ENCODE measurements at regions not wholly inside any gene's neighbourhood (a gene's known extent, or its start where the extent isn't known, plus 50 kb on each side); places are given as distances from the start of the nearest gene placed in this dataset.

DNA sequence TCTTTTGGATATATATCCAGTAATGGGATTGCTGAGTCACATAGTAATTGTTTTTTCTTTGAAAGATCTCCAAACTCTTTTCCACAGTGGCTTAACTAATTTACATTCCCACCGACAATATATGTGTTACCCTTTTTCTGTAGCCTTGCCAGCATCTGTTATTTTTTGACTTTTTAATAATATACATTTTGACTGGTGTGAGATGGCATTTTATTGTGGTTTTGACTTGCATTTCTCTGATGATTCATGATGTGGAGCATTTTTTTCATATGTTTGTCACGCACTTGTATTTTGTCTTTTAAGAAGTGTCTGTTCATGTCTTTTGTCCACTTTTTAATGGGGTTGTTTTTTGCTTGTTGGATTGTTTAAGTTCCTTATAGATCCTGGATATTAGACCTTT, 58.9 kb upstream of the OPRM1 start:
- no TSS peak for BruUV-seq (replicated peaks)
- H3K18ac ChIP-seq (ENCODE audit: low read depth, low read length): no peak overlapping the region
- no peaks in the 10 kb centered on the region for H3K27me3 ChIP-seq (ENCODE audit: control insufficient read depth, insufficient read depth, low read length)
- no peak overlapping the region for H3K4me2 ChIP-seq (ENCODE audit: low read depth, low read length)
- H3K56ac ChIP-seq (ENCODE audit: extremely low read depth, insufficient read depth, low read length): no peak overlapping the region
- no peaks in the 10 kb centered on the region for H3K36me3 ChIP-seq (ENCODE audit: control insufficient read depth, insufficient read depth, low read length)
- no peak overlapping the region for H2AFZ ChIP-seq (replicated peaks; ENCODE audit: low read length, poor library complexity)
- no peaks in the 10 kb centered on the region for H3K9me1 ChIP-seq (ENCODE audit: insufficient read depth, low read length)
- intact Hi-C loops (cut with micrococcal nuclease): no loop called here
- H3K14ac ChIP-seq (replicated peaks; ENCODE audit: low read depth, low read length): no peak overlapping the region
- H3K9me3 ChIP-seq (ENCODE audit: control insufficient read depth, insufficient read depth, low read length): peaks cover 3% of the 10 kb centered on the region
- no peak overlapping the region for H2BK5ac ChIP-seq (ENCODE audit: low read depth, low read length, poor library complexity, severe bottlenecking)
- no peak overlapping the region for H3K9ac ChIP-seq (ENCODE audit: low read depth, low read length)
- H3K79me1 ChIP-seq (ENCODE audit: low read depth in 1 of 2, low read length in 2 of 2): no peaks in the 10 kb centered on the region
- POLR2A ChIA-PET (ENCODE audit: unreplicated experiment): no interaction called here
- CTCF ChIA-PET: no interaction called here
- H4K8ac ChIP-seq (ENCODE audit: low read depth in 2 of 2, low read length in 2 of 2): no peak overlapping the region
- ATAC-seq (ENCODE audit: low read depth) (no peak), DNase-seq (no peak)
- H3K23ac ChIP-seq (ENCODE audit: low read depth, low read length): no peak overlapping the region
- H4K91ac ChIP-seq (ENCODE audit: insufficient read depth, low read depth, low read length): no peak overlapping the region
- H2BK15ac ChIP-seq (ENCODE audit: low read depth, low read length): no peak overlapping the region
- no peak overlapping the region for H2AK9ac ChIP-seq (replicated peaks; ENCODE audit: low read depth, low read length, poor library complexity)
- H3K4me1 ChIP-seq (ENCODE audit: control insufficient read depth, insufficient read depth, low read length): no peaks in the 10 kb centered on the region
- no peak overlapping the region for H3K4ac ChIP-seq (ENCODE audit: low read depth, low read length)
- dilution Hi-C loops (cut with HindIII; ENCODE audit: low sequenced_read_pairs, unreplicated experiment): no loop called here
- in situ Hi-C loops (cut with MboI; ENCODE audit: low sequenced_read_pairs): no loop called here
- TF ChIP-seq MAFK (IDR thresholded peaks at IDR 0.05; ENCODE audit: low read depth, low read length) (no peak), RFX5 (IDR thresholded peaks at IDR 0.05; ENCODE audit: low read depth, low read length) (no peak), FOS (IDR thresholded peaks at IDR 0.05; ENCODE audit: low read depth, low read length) (no peak), RCOR1 (IDR thresholded peaks at IDR 0.05; ENCODE audit: insufficient replicate concordance, low read length) (no peak), POLR2A (IDR thresholded peaks at IDR 0.05; ENCODE audit: low read depth, low read length) (no peak), BHLHE40 (IDR thresholded peaks at IDR 0.05; ENCODE audit: low read depth, low read length) (no peak), CEBPB (IDR thresholded peaks at IDR 0.05; ENCODE audit: low read depth, low read length) (no peak), SMC3 (IDR thresholded peaks at IDR 0.05; ENCODE audit: low read depth, low read length) (no peak), NFE2L2 (IDR thresholded peaks at IDR 0.05; ENCODE audit: low read depth, low read length) (no peak), CHD1 (IDR thresholded peaks at IDR 0.05; ENCODE audit: low read depth, low read length) (no peak), MXI1 (IDR thresholded peaks at IDR 0.05; ENCODE audit: borderline replicate concordance, low read depth, low read length) (no peak), MAZ (IDR thresholded peaks at IDR 0.05; ENCODE audit: borderline replicate concordance, low read depth, low read length) (no peak), RAD21 (IDR thresholded peaks at IDR 0.05; ENCODE audit: low read length) (no peak)
- TF ChIP-seq, protein P1, sequence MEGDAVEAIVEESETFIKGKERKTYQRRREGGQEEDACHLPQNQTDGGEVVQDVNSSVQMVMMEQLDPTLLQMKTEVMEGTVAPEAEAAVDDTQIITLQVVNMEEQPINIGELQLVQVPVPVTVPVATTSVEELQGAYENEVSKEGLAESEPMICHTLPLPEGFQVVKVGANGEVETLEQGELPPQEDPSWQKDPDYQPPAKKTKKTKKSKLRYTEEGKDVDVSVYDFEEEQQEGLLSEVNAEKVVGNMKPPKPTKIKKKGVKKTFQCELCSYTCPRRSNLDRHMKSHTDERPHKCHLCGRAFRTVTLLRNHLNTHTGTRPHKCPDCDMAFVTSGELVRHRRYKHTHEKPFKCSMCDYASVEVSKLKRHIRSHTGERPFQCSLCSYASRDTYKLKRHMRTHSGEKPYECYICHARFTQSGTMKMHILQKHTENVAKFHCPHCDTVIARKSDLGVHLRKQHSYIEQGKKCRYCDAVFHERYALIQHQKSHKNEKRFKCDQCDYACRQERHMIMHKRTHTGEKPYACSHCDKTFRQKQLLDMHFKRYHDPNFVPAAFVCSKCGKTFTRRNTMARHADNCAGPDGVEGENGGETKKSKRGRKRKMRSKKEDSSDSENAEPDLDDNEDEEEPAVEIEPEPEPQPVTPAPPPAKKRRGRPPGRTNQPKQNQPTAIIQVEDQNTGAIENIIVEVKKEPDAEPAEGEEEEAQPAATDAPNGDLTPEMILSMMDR (conservative IDR thresholded peaks at IDR 0.05; ENCODE audit: low read depth, low read length): no peak
- TF ChIP-seq, protein P2, sequence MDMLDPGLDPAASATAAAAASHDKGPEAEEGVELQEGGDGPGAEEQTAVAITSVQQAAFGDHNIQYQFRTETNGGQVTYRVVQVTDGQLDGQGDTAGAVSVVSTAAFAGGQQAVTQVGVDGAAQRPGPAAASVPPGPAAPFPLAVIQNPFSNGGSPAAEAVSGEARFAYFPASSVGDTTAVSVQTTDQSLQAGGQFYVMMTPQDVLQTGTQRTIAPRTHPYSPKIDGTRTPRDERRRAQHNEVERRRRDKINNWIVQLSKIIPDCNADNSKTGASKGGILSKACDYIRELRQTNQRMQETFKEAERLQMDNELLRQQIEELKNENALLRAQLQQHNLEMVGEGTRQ (IDR thresholded peaks at IDR 0.05; ENCODE audit: low read depth, low read length): no peak
- TF ChIP-seq, protein P3, sequence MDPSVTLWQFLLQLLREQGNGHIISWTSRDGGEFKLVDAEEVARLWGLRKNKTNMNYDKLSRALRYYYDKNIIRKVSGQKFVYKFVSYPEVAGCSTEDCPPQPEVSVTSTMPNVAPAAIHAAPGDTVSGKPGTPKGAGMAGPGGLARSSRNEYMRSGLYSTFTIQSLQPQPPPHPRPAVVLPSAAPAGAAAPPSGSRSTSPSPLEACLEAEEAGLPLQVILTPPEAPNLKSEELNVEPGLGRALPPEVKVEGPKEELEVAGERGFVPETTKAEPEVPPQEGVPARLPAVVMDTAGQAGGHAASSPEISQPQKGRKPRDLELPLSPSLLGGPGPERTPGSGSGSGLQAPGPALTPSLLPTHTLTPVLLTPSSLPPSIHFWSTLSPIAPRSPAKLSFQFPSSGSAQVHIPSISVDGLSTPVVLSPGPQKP (IDR thresholded peaks at IDR 0.05; ENCODE audit: borderline replicate concordance, low read depth, low read length): no peak
- H2BK120ac ChIP-seq (ENCODE audit: low read depth, low read length): no peak overlapping the region
- H4K5ac ChIP-seq (ENCODE audit: low read depth, low read length): no peak overlapping the region
- H4K20me1 ChIP-seq (ENCODE audit: insufficient read depth, low read length): no peaks in the 10 kb centered on the region
- H3K27ac ChIP-seq (ENCODE audit: insufficient read depth, low read length): no peak overlapping the region
- no peak overlapping the region for H2AK5ac ChIP-seq (ENCODE audit: low read depth, low read length)
- WGBS, 2 experiments (ENCODE audit: extremely low coverage in 2 of 2, insufficient read length in 1 of 2): no CpG with 5 or more reads among the region's 2 CpGs
- H3K4me3 ChIP-seq (ENCODE audit: insufficient read depth, low read depth, low read length): no peak overlapping the region
- no peak overlapping the region for H2BK20ac ChIP-seq (ENCODE audit: low read depth, low read length)
